IMR-90 (cell line): ENCODE measurements at regions not wholly inside any gene's neighbourhood (a gene's known extent, or its start where the extent isn't known, plus 50 kb on each side); places are given as distances from the start of the nearest gene placed in this dataset.

Experiments used
- ATAC-seq: fragments of 200-7000 bp; cut with Tn5 transposase; 2 replicates; pipeline ENCODE4 v1.9.1; 2020; ENCODE audit warnings: low read depth, mild to moderate bottlenecking, moderate library complexity
- BruUV-seq: library from RNA; stranded (reverse); fragments of 400-500 nt; replicated peaks from 2 replicates; lab custom pipeline; 2021; lab: Mats Ljungman, UMichigan
- CTCF ChIA-PET: fragments of 300-600 bp; formaldehyde crosslinking; extraction: SDS; loops from one replicate; lab custom pipeline; 2021; ENCODE audit warnings: antibody characterized with exemption; lab: Yijun Ruan, JAX
- POLR2A ChIA-PET: fragments of 300-600 bp; sonication (Branson Sonifier 250); formaldehyde crosslinking; loops from one replicate; lab custom pipeline; 2022; ENCODE audit warnings: antibody characterized with exemption; ENCODE audit not compliant: unreplicated experiment; lab: Charles Lee
- DNase-seq: peaks from one replicate; pipeline ENCODE4 v3.0.0; 2013
- H2AFZ ChIP-seq: replicated peaks from 2 replicates; pipeline ENCODE3; 2013; ENCODE audit warnings: low read length, mild to moderate bottlenecking; ENCODE audit not compliant: poor library complexity
- H2AK5ac ChIP-seq: 2 replicates; pipeline ENCODE4 v1.6.1; 2013; ENCODE audit warnings: low read depth, low read length, inconsistent platforms
- H2AK9ac ChIP-seq: replicated peaks from 2 replicates; pipeline ENCODE3; 2013; ENCODE audit warnings: mild to moderate bottlenecking, low read depth, low read length, moderate library complexity; ENCODE audit not compliant: poor library complexity
- H2BK120ac ChIP-seq: 2 replicates; pipeline ENCODE4 v1.6.1; 2013; ENCODE audit warnings: low read depth, low read length, inconsistent platforms
- H2BK15ac ChIP-seq: 3 replicates; pipeline ENCODE4 v1.6.1; 2013; ENCODE audit warnings: low read depth, low read length, inconsistent platforms
- H2BK20ac ChIP-seq: 2 replicates; pipeline ENCODE4 v1.6.1; 2013; ENCODE audit warnings: low read depth, mild to moderate bottlenecking, inconsistent platforms, low read length, moderate library complexity
- H2BK5ac ChIP-seq: 2 replicates; pipeline ENCODE4 v1.6.1; 2013; ENCODE audit warnings: mild to moderate bottlenecking, low read depth, low read length, inconsistent platforms; ENCODE audit not compliant: poor library complexity, severe bottlenecking
- H3K14ac ChIP-seq: replicated peaks from 2 replicates; pipeline ENCODE4 v1.6.1; 2013; ENCODE audit warnings: low read depth, low read length, inconsistent platforms
- H3K18ac ChIP-seq: 2 replicates; pipeline ENCODE4 v1.6.1; 2013; ENCODE audit warnings: low read depth, low read length, control low read depth
- H3K23ac ChIP-seq: 2 replicates; pipeline ENCODE4 v1.6.1; 2013; ENCODE audit warnings: low read depth, low read length, inconsistent platforms
- H3K27ac ChIP-seq: 2 replicates; pipeline ENCODE4 v1.5.1; 2013; ENCODE audit warnings: mild to moderate bottlenecking, control low read depth, low read length; ENCODE audit not compliant: insufficient read depth
- H3K27me3 ChIP-seq: 2 replicates; pipeline ENCODE4 v1.6.1; 2013; ENCODE audit warnings: low read length; ENCODE audit not compliant: control insufficient read depth, insufficient read depth
- H3K36me3 ChIP-seq: 2 replicates; pipeline ENCODE4 v1.6.1; 2013; ENCODE audit warnings: low read length, mixed read lengths; ENCODE audit not compliant: control insufficient read depth, insufficient read depth
- H3K4ac ChIP-seq: 2 replicates; pipeline ENCODE4 v1.6.1; 2013; ENCODE audit warnings: low read depth, low read length, inconsistent platforms
- H3K4me1 ChIP-seq: 2 replicates; pipeline ENCODE4 v1.6.1; 2013; ENCODE audit warnings: low read length, mixed read lengths; ENCODE audit not compliant: control insufficient read depth, insufficient read depth
- H3K4me2 ChIP-seq: 2 replicates; pipeline ENCODE4 v1.6.1; 2013; ENCODE audit warnings: low read depth, mild to moderate bottlenecking, control low read depth, low read length, moderate library complexity
- H3K4me3 ChIP-seq: 2 replicates; pipeline ENCODE4 v1.5.1; 2013; ENCODE audit warnings: low read depth, mild to moderate bottlenecking, control low read depth, low read length, moderate library complexity; ENCODE audit not compliant: insufficient read depth
- H3K56ac ChIP-seq: 2 replicates; pipeline ENCODE4 v1.6.1; 2013; ENCODE audit warnings: low read length, inconsistent platforms; ENCODE audit not compliant: insufficient read depth; ENCODE audit errors: extremely low read depth
- H3K79me1 ChIP-seq, 2 experiments: 2 replicates each; pipeline ENCODE4 v1.6.1; 2013; ENCODE audit warnings: low read length in 2 of 2, inconsistent platforms in 1 of 2, low read depth in 1 of 2
- H3K9ac ChIP-seq: 2 replicates; pipeline ENCODE4 v1.6.1; 2013; ENCODE audit warnings: low read depth, low read length, control low read depth
- H3K9me1 ChIP-seq: 2 replicates; pipeline ENCODE4 v1.6.1; 2013; ENCODE audit warnings: low read length, inconsistent platforms; ENCODE audit not compliant: insufficient read depth
- H3K9me3 ChIP-seq: 2 replicates; pipeline ENCODE4 v1.6.1; 2013; ENCODE audit warnings: low read length; ENCODE audit not compliant: control insufficient read depth, insufficient read depth
- H4K20me1 ChIP-seq: 2 replicates; pipeline ENCODE4 v1.6.1; 2013; ENCODE audit warnings: low read length, inconsistent platforms; ENCODE audit not compliant: insufficient read depth
- H4K5ac ChIP-seq: 2 replicates; pipeline ENCODE4 v1.6.1; 2013; ENCODE audit warnings: mild to moderate bottlenecking, low read depth, low read length, control low read depth
- H4K8ac ChIP-seq, 2 experiments: 2 replicates each; pipeline ENCODE4 v1.6.1; 2013; ENCODE audit warnings: low read depth in 2 of 2, low read length in 2 of 2, control low read depth in 1 of 2, inconsistent platforms in 1 of 2
- H4K91ac ChIP-seq: 2 replicates; pipeline ENCODE4 v1.6.1; 2013; ENCODE audit warnings: low read depth, low read length, inconsistent platforms; ENCODE audit not compliant: insufficient read depth
- MAFK ChIP-seq: IDR thresholded peaks from 2 replicates; pipeline ENCODE4 v1.6.1; 2012; ENCODE audit warnings: low read depth, low read length, improper control_type of control experiment
- MAZ ChIP-seq: IDR thresholded peaks from 2 replicates; pipeline ENCODE4 v1.6.1; 2012; ENCODE audit warnings: low read depth, mild to moderate bottlenecking, low read length, improper control_type of control experiment, moderate library complexity, borderline replicate concordance
- RFX5 ChIP-seq: IDR thresholded peaks from 2 replicates; pipeline ENCODE4 v1.8.0; 2012; ENCODE audit warnings: low read depth, mild to moderate bottlenecking, low read length, moderate library complexity
- USF2 ChIP-seq: fragments of 150-350 bp; IDR thresholded peaks from 2 replicates; pipeline ENCODE4 v1.6.1; 2017; ENCODE audit warnings: mild to moderate bottlenecking, antibody characterized with exemption, low read length, low read depth
- WGBS, 2 experiments: methylation state at CpG; one replicate each; pipeline versions ENCODE4 v1.1.5 to v1.1.7; 2013; ENCODE audit warnings: missing lambda C conversion rate in 2 of 2; ENCODE audit not compliant: insufficient read length in 1 of 2; ENCODE audit errors: extremely low coverage in 2 of 2; 5-methylcytosine and 5-hydroxymethylcytosine counted together
- dilution Hi-C: fragments of 300-500 bp; cut with HindIII; formaldehyde crosslinking; loops from one replicate; pipeline ENCODE4 v1.14.3; 2018; ENCODE audit warnings: low sequenced_read_pairs; ENCODE audit not compliant: unreplicated experiment
- in situ Hi-C: fragments of 300-500 bp; cut with MboI; formaldehyde crosslinking; loops from 3 replicates; pipeline ENCODE4 v1.14.3; 2019; ENCODE audit warnings: low sequenced_read_pairs, inconsistent platforms, mixed read lengths
- intact Hi-C: fragments of 100-400 bp; cut with micrococcal nuclease; formaldehyde crosslinking; loops from 2 replicates; pipeline ENCODE4 v1.10.0; 2022

- no CpG with 5 or more reads among the region's 1 CpG for WGBS, 2 experiments
- dilution Hi-C loops: no loop called here
- Histone ChIP-seq H3K4me1 (no peaks in the 10 kb centered on the region), H2AK9ac (no peak overlapping the region), H2BK120ac (no peak overlapping the region), H2BK5ac (no peak overlapping the region), H2AK5ac (no peak overlapping the region), H3K14ac (no peak overlapping the region), H2BK20ac (no peak overlapping the region), H3K4me2 (no peak overlapping the region), H3K23ac (no peak overlapping the region), H3K9me3 (peaks cover 31% of the 10 kb centered on the region), H4K91ac (no peak overlapping the region), H4K20me1 (no peaks in the 10 kb centered on the region), H2BK15ac (no peak overlapping the region), H3K56ac (no peak overlapping the region), H3K36me3 (no peaks in the 10 kb centered on the region), H3K18ac (no peak overlapping the region), H3K79me1 (no peaks in the 10 kb centered on the region), H4K8ac (no peak overlapping the region), H3K4ac (no peak overlapping the region), H3K9me1 (no peaks in the 10 kb centered on the region), H3K27me3 (no peaks in the 10 kb centered on the region), H3K27ac (no peak overlapping the region), H3K9ac (no peak overlapping the region), H2AFZ (no peak overlapping the region), H3K4me3 (no peak overlapping the region), H4K5ac (no peak overlapping the region)
- ChIA-PET CTCF (no interaction called here), POLR2A (no interaction called here)
- BruUV-seq: no TSS peak
- no peak for TF ChIP-seq MAFK
- TF ChIP-seq MAZ: no peak
- no peak for TF ChIP-seq RFX5
- TF ChIP-seq USF2: no peak
- intact Hi-C loops: no loop called here
- ATAC-seq (no peak), DNase-seq (no peak)
- in situ Hi-C loops: no loop called here
Measured at GRCh38 chr1:5147806-5148205, 493.4 kb downstream of the AJAP1 start.
